Esophagus muscularis mucosa (tissue), 4 donors: ENCODE measurements at regions not wholly inside any gene's neighbourhood (a gene's known extent, or its start where the extent isn't known, plus 50 kb on each side); places are given as distances from the start of the nearest gene placed in this dataset.

Source experiments
- EP300 ChIP-seq: sonication (generic); formaldehyde crosslinking; IDR thresholded peaks from one replicate; pipeline ENCODE4 v1.6.1; 2017; ENCODE audit warnings: antibody characterized with exemption
- POLR2A ChIP-seq: fragments of 450-650 bp; IDR thresholded peaks from one replicate; pipeline ENCODE4 v1.6.1; 2017; ENCODE audit warnings: antibody characterized with exemption, moderate library complexity, mild to moderate bottlenecking, low read depth
- TF ChIP-seq, protein P1 (sequence below), 3 experiments: fragments of 200-600 bp in 2 of 3; fragments of 450-650 bp in 1 of 3; sonication (generic) in 2 of 3; IDR thresholded peaks; one replicate each; pipeline ENCODE4 v1.5.1; 2017 to 2019; ENCODE audit warnings: antibody characterized with exemption in 3 of 3, mild to moderate bottlenecking in 2 of 3, moderate library complexity in 1 of 3

DNA sequence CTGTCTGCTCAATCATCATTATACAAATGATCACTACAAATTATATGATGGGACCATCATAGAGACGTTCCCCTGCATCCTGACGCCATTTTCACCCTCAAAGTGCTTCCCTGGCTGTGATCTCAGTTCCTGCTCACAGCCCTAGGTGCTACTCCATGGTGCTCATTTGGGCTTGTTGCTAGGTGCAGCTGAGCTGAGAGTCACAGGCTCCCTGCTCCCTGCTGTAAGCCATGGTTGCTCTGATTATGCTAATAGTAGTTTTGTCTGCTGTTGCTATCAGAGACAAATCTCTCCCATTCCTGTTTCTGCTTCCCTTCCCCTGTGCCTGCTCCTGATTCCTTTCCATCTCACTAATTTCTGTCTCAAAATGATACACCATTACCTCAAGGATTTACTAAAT is 474.3 kb downstream of the METTL15 start:
- TF ChIP-seq EP300 (no peak), POLR2A (no peak)
- TF ChIP-seq, protein P1, sequence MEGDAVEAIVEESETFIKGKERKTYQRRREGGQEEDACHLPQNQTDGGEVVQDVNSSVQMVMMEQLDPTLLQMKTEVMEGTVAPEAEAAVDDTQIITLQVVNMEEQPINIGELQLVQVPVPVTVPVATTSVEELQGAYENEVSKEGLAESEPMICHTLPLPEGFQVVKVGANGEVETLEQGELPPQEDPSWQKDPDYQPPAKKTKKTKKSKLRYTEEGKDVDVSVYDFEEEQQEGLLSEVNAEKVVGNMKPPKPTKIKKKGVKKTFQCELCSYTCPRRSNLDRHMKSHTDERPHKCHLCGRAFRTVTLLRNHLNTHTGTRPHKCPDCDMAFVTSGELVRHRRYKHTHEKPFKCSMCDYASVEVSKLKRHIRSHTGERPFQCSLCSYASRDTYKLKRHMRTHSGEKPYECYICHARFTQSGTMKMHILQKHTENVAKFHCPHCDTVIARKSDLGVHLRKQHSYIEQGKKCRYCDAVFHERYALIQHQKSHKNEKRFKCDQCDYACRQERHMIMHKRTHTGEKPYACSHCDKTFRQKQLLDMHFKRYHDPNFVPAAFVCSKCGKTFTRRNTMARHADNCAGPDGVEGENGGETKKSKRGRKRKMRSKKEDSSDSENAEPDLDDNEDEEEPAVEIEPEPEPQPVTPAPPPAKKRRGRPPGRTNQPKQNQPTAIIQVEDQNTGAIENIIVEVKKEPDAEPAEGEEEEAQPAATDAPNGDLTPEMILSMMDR (IDR thresholded peaks at IDR 0.05) = no peak
